Stimulated activated naive CD8-positive, alpha-beta T cell treated with anti-CD3 and anti-CD28 coated beads, Interleukin-15, Interleukin-2, amounts not matched to agents 100 U/mL and 50 U/mL, for 24 hours (primary cell): ENCODE measurements at regions not wholly inside any gene's neighbourhood (a gene's known extent, or its start where the extent isn't known, plus 50 kb on each side); places are given as distances from the start of the nearest gene placed in this dataset.

Source experiments
- ATAC-seq: fragments of 150-1000 bp; cut with Tn5 transposase; one replicate; pipeline ENCODE4 v1.10.0; 2021
- DNase-seq: peaks from one replicate; pipeline ENCODE4 v3.0.0; 2021

GRCh38 chr7:115271332-115272235 lies 349.7 kb downstream of the MDFIC start:
- DNase-seq, result no peak
- ATAC-seq, result no peak

GRCh38 chr7:115269486-115269885 lies 347.6 kb downstream of the MDFIC start:
- no peak for ATAC-seq
- DNase-seq, result no peak

- DNase-seq, result no peak
- no peak for ATAC-seq
Observed at GRCh38 chr7:115267503-115267902, 345.6 kb downstream of the MDFIC start.

GRCh38 chr7:115260381-115260780 lies 338.5 kb downstream of the MDFIC start:
- DNase-seq (no peak), ATAC-seq (no peak)

- ATAC-seq (no peak), DNase-seq (no peak)
Observed at GRCh38 chr7:115252461-115252860, 330.6 kb downstream of the MDFIC start.

- no peak for ATAC-seq
- no peak for DNase-seq
Observed at GRCh38 chr7:115249080-115249479, 327.2 kb downstream of the MDFIC start.

GRCh38 chr7:115241151-115241550 lies 319.3 kb downstream of the MDFIC start:
- ATAC-seq (no peak), DNase-seq (no peak)

GRCh38 chr7:115240242-115240641 lies 318.3 kb downstream of the MDFIC start:
- DNase-seq (no peak), ATAC-seq (no peak)

GRCh38 chr7:115235075-115235474 lies 313.2 kb downstream of the MDFIC start:
- no peak for ATAC-seq
- DNase-seq, result no peak

- DNase-seq (no peak), ATAC-seq (no peak)
Observed at GRCh38 chr7:115233809-115234208, 311.9 kb downstream of the MDFIC start.

- no peak for DNase-seq
- ATAC-seq, result no peak
Observed at GRCh38 chr7:115232041-115232440, 310.1 kb downstream of the MDFIC start.

- ATAC-seq, result peak; percentile 97
- DNase-seq, result no peak
Observed at GRCh38 chr7:115230882-115231571, 309.1 kb downstream of the MDFIC start.

- no peak for DNase-seq
- ATAC-seq, result no peak
Observed at GRCh38 chr7:115229401-115230105, 307.7 kb downstream of the MDFIC start.

GRCh38 chr7:115227473-115228235 lies 305.8 kb downstream of the MDFIC start:
- no peak for DNase-seq
- no peak for ATAC-seq

- DNase-seq, result no peak
- no peak for ATAC-seq
Observed at GRCh38 chr7:115226410-115226809, 304.5 kb downstream of the MDFIC start.

- DNase-seq (no peak), ATAC-seq (no peak)
Observed at GRCh38 chr7:115224922-115225321, 303.0 kb downstream of the MDFIC start.

GRCh38 chr7:115223959-115224358 lies 302.1 kb downstream of the MDFIC start:
- no peak for ATAC-seq
- no peak for DNase-seq

GRCh38 chr7:115221456-115221855 lies 299.6 kb downstream of the MDFIC start:
- ATAC-seq, result no peak
- no peak for DNase-seq

- DNase-seq (no peak), ATAC-seq (no peak)
Observed at GRCh38 chr7:115218076-115218475, 296.2 kb downstream of the MDFIC start.

GRCh38 chr7:115217373-115217772 lies 295.5 kb downstream of the MDFIC start:
- no peak for ATAC-seq
- DNase-seq, result no peak

- no peak for DNase-seq
- no peak for ATAC-seq
Observed at GRCh38 chr7:115216652-115217051, 294.8 kb downstream of the MDFIC start.

GRCh38 chr7:115211171-115211570 lies 289.3 kb downstream of the MDFIC start:
- DNase-seq (no peak), ATAC-seq (no peak)
